Erythroblast (primary cell): ENCODE measurements at regions not wholly inside any gene's neighbourhood (a gene's known extent, or its start where the extent isn't known, plus 50 kb on each side); places are given as distances from the start of the nearest gene placed in this dataset.

Experiments used
- GATA1 ChIP-seq: IDR thresholded peaks from 2 replicates; pipeline ENCODE4 v1.6.1; 2011; ENCODE audit warnings: low read depth, mild to moderate bottlenecking, control low read depth, low read length, moderate library complexity
- POLR2A ChIP-seq: IDR thresholded peaks from 2 replicates; pipeline ENCODE4 v1.6.1; 2011; ENCODE audit warnings: mild to moderate bottlenecking, low read length

- no peak for TF ChIP-seq POLR2A
- TF ChIP-seq GATA1, result no peak
Observed at GRCh38 chr2:191512216-191512835, 165.6 kb upstream of the NABP1 start.
